ENCODE measurements at regions not wholly inside any gene's neighbourhood (a gene's known extent, or its start where the extent isn't known, plus 50 kb on each side); places are given as distances from the start of the nearest gene placed in this dataset.

GRCh38 chr6:138714493-138714892 lies 59.1 kb upstream of the CCDC28A start:
- H3K9me3 ChIP-seq = peaks cover 0 to 20% (median 15%) of the 10 kb centered on the region in 8 donors
- peaks cover 0 to 8% (median 0%) of the 10 kb centered on the region in 7 donors for H3K27me3 ChIP-seq (replicated peaks in 1 of 7)
- H3K4me1 ChIP-seq = peaks cover 0 to 3% (median 0%) of the 10 kb centered on the region in 6 donors
- H3K36me3 ChIP-seq = no peaks in the 10 kb centered on the region
- TF ChIP-seq POLR2A (IDR thresholded peaks at IDR 0.05) = no peak
- no peak for TF ChIP-seq CTCF (IDR thresholded peaks at IDR 0.05 in 8 of 11, conservative IDR thresholded peaks at IDR 0.05 in 3 of 11)
- TF ChIP-seq POLR2AphosphoS5 (IDR thresholded peaks at IDR 0.05) = no peak
- no peak overlapping the region for H3K4me3 ChIP-seq
- H3K27ac ChIP-seq = no peak overlapping the region
- no peak for DNase-seq
- intact Hi-C loops (cut with DNase I; ENCODE audit: low total_unique reads) = no loop called here

- H3K27ac ChIP-seq = no peak overlapping the region
- H3K4me1 ChIP-seq = peaks cover 0 to 14% (median 0%) of the 10 kb centered on the region in 6 donors
- peaks cover 0 to 8% (median 0%) of the 10 kb centered on the region in 7 donors for H3K27me3 ChIP-seq (replicated peaks in 1 of 7)
- H3K36me3 ChIP-seq = no peaks in the 10 kb centered on the region
- H3K9me3 ChIP-seq = peaks cover 0 to 20% (median 15%) of the 10 kb centered on the region in 8 donors
- DNase-seq = no peak
- no peak overlapping the region for H3K4me3 ChIP-seq
- TF ChIP-seq POLR2A (IDR thresholded peaks at IDR 0.05) (no peak), CTCF (IDR thresholded peaks at IDR 0.05 in 8 of 11, conservative IDR thresholded peaks at IDR 0.05 in 3 of 11) (no peak), POLR2AphosphoS5 (IDR thresholded peaks at IDR 0.05) (no peak)
- 49 to 69% (median 66%) methylated on average over 1 of the region's 1 CpG for WGBS, 5 donors
- intact Hi-C loops (cut with DNase I; ENCODE audit: low total_unique reads) = no loop called here
These were observed 57.6 kb upstream of the CCDC28A start for GRCh38 chr6:138716013-138716412.

GRCh38 chr6:138716971-138717665 lies 56.5 kb upstream of the CCDC28A start:
- 85 to 97% (median 92%) methylated on average over 4 of the region's 4 CpGs for WGBS, 5 donors
- intact Hi-C loops (cut with DNase I; ENCODE audit: low total_unique reads) = no loop called here
- Histone ChIP-seq H3K9me3 (peaks cover 0 to 20% (median 15%) of the 10 kb centered on the region in 8 donors), H3K27me3 (replicated peaks in 1 of 7) (peaks cover 0 to 8% (median 0%) of the 10 kb centered on the region in 7 donors), H3K4me3 (no peak overlapping the region), H3K36me3 (no peaks in the 10 kb centered on the region), H3K4me1 (peaks cover 0 to 14% (median 0%) of the 10 kb centered on the region in 6 donors), H3K27ac (no peak overlapping the region)
- no peak for DNase-seq
- TF ChIP-seq POLR2AphosphoS5 (IDR thresholded peaks at IDR 0.05) (no peak), CTCF (IDR thresholded peaks at IDR 0.05 in 8 of 11, conservative IDR thresholded peaks at IDR 0.05 in 3 of 11) (no peak), POLR2A (IDR thresholded peaks at IDR 0.05) (no peak)

GRCh38 chr6:138719011-138719635 lies 54.4 kb upstream of the CCDC28A start:
- Histone ChIP-seq H3K27ac (peak overlapping the region in 7 of 8 donors; percentile 4 to 74 (median 70)), H3K36me3 (no peaks in the 10 kb centered on the region), H3K4me1 (peaks cover 0 to 24% (median 8%) of the 10 kb centered on the region in 6 donors), H3K4me3 (no peak overlapping the region), H3K9me3 (peaks cover 0 to 13% (median 11%) of the 10 kb centered on the region in 8 donors), H3K27me3 (replicated peaks in 1 of 7) (no peaks in the 10 kb centered on the region)
- DNase-seq = no peak
- TF ChIP-seq POLR2AphosphoS5 (IDR thresholded peaks at IDR 0.05) (no peak), POLR2A (IDR thresholded peaks at IDR 0.05) (no peak), CTCF (IDR thresholded peaks at IDR 0.05 in 8 of 11, conservative IDR thresholded peaks at IDR 0.05 in 3 of 11) (no peak)
- intact Hi-C loops (cut with DNase I; ENCODE audit: low total_unique reads) = no loop called here
- WGBS, 5 donors = 48 to 61% (median 58%) methylated on average over 3 of the region's 3 CpGs

All from spleen (tissue), 11 donors.